Neural cell (in vitro differentiated cells): ENCODE measurements at regions not wholly inside any gene's neighbourhood (a gene's known extent, or its start where the extent isn't known, plus 50 kb on each side); places are given as distances from the start of the nearest gene placed in this dataset.

Experiments
- H2AFZ ChIP-seq: fragments of 200-600, 300-800 bp; sonication (generic), shearing (Covaris generic); 2 replicates; pipeline ENCODE4 v1.6.0; 2014; ENCODE audit warnings: low read depth, mild to moderate bottlenecking, antibody characterized with exemption, low read length, moderate library complexity
- H3F3A ChIP-seq: fragments of 200-600 bp; shearing (Covaris generic); 2 replicates; pipeline ENCODE4 v1.6.1; 2016; ENCODE audit warnings: mild to moderate bottlenecking, moderate library complexity, mixed read lengths, antibody characterized with exemption, low read length; ENCODE audit not compliant: insufficient read depth, poor library complexity, severe bottlenecking
- H3K27ac ChIP-seq: fragments of 200-600, 300-800 bp; sonication (generic), shearing (Covaris generic); 2 replicates; pipeline ENCODE4 v1.5.1; 2014; ENCODE audit warnings: mild to moderate bottlenecking, low read length, moderate library complexity
- H3K27me3 ChIP-seq: fragments of 300-800, 200-600 bp; sonication (generic), shearing (Covaris generic); 2 replicates; pipeline ENCODE4 v1.6.0; 2014; ENCODE audit warnings: mild to moderate bottlenecking, low read depth, low read length, moderate library complexity; ENCODE audit not compliant: insufficient read depth
- H3K36me3 ChIP-seq: fragments of 300-800, 200-600 bp; sonication (generic), shearing (Covaris generic); 2 replicates; pipeline ENCODE4 v1.5.1; 2014; ENCODE audit warnings: mild to moderate bottlenecking, antibody characterized with exemption, low read length, moderate library complexity; ENCODE audit not compliant: insufficient read depth
- H3K4me2 ChIP-seq: fragments of 300-800, 200-600 bp; sonication (generic), shearing (Covaris generic); 2 replicates; pipeline ENCODE4 v1.6.0; 2014; ENCODE audit warnings: mild to moderate bottlenecking, low read length
- H3K4me3 ChIP-seq: fragments of 300-800, 200-600 bp; sonication (generic), shearing (Covaris generic); 2 replicates; pipeline ENCODE4 v1.5.1; 2014; ENCODE audit warnings: mild to moderate bottlenecking, low read length, moderate library complexity
- H3K79me2 ChIP-seq: fragments of 200-600 bp; shearing (Covaris generic); replicated peaks from 2 replicates; pipeline ENCODE4 v1.6.0; 2014; ENCODE audit warnings: mild to moderate bottlenecking, low read length, moderate library complexity; ENCODE audit not compliant: insufficient read depth
- H3K9ac ChIP-seq: fragments of 300-800, 200-600 bp; sonication (generic), shearing (Covaris generic); 2 replicates; pipeline ENCODE4 v1.6.1; 2016; ENCODE audit warnings: mild to moderate bottlenecking, low read length, mixed read lengths
- H3K9me2 ChIP-seq: fragments of 200-600 bp; shearing (Covaris generic); 2 replicates; pipeline ENCODE4 v1.6.1; 2016; ENCODE audit warnings: mild to moderate bottlenecking, low read length, mixed read lengths; ENCODE audit not compliant: insufficient read depth
- H3K9me3 ChIP-seq: fragments of 200-600, 300-800 bp; sonication (generic), shearing (Covaris generic); 2 replicates; pipeline ENCODE4 v1.6.1; 2016; ENCODE audit warnings: mild to moderate bottlenecking, mixed run types, low read length, moderate library complexity, mixed read lengths
- H4K20me1 ChIP-seq: fragments of 200-600 bp; shearing (Covaris generic); 2 replicates; pipeline ENCODE4 v1.6.1; 2016; ENCODE audit warnings: mild to moderate bottlenecking, mixed run types; ENCODE audit not compliant: insufficient read depth
- CTCF ChIP-seq: fragments of 450-650 bp; IDR thresholded peaks from 2 replicates; pipeline ENCODE4 v1.5.1; 2014; ENCODE audit warnings: antibody characterized with exemption, mild to moderate bottlenecking, moderate library complexity; ENCODE audit not compliant: poor library complexity, severe bottlenecking
- EP300 ChIP-seq: fragments of 450-650 bp; conservative IDR thresholded peaks from 2 replicates; pipeline ENCODE4 v1.6.1; 2014; ENCODE audit warnings: antibody characterized with exemption, mild to moderate bottlenecking, moderate library complexity; ENCODE audit not compliant: poor library complexity, severe bottlenecking
- EZH2 ChIP-seq: fragments of 200-600, 300-800 bp; shearing (Covaris generic), sonication (generic); IDR thresholded peaks from 2 replicates; pipeline ENCODE4 v1.6.1; 2014; ENCODE audit warnings: antibody characterized with exemption, low read length, borderline replicate concordance, mild to moderate bottlenecking; ENCODE audit not compliant: insufficient read depth, poor library complexity, severe bottlenecking
- MXI1 ChIP-seq: fragments of 450-650 bp; conservative IDR thresholded peaks from 2 replicates; pipeline ENCODE4 v1.6.1; 2014; ENCODE audit warnings: antibody characterized with exemption, mild to moderate bottlenecking; ENCODE audit not compliant: poor library complexity, severe bottlenecking
- POLR2AphosphoS5 ChIP-seq: IDR thresholded peaks from 2 replicates; pipeline ENCODE4 v1.6.1; 2012
- RAD21 ChIP-seq: fragments of 450-650 bp; conservative IDR thresholded peaks from 2 replicates; pipeline ENCODE4 v1.6.1; 2014; ENCODE audit warnings: antibody characterized with exemption, mild to moderate bottlenecking, moderate library complexity
- REST ChIP-seq: IDR thresholded peaks from 2 replicates; pipeline ENCODE4 v1.6.1; 2012; ENCODE audit warnings: borderline replicate concordance
- SMC3 ChIP-seq: fragments of 450-650 bp; conservative IDR thresholded peaks from 2 replicates; pipeline ENCODE4 v1.6.1; 2014; ENCODE audit warnings: antibody characterized with exemption, mild to moderate bottlenecking, moderate library complexity; ENCODE audit not compliant: poor library complexity
- TAF1 ChIP-seq: IDR thresholded peaks from 2 replicates; pipeline ENCODE4 v1.6.1; 2012; ENCODE audit warnings: low read depth

- Histone ChIP-seq H3K4me2 (no peak overlapping the region), H2AFZ (no peak overlapping the region), H3K9me3 (no peaks in the 10 kb centered on the region), H3K79me2 (no peaks in the 10 kb centered on the region), H3F3A (no peaks in the 10 kb centered on the region), H3K9me2 (no peaks in the 10 kb centered on the region), H3K9ac (no peak overlapping the region), H3K27me3 (no peaks in the 10 kb centered on the region), H3K36me3 (no peaks in the 10 kb centered on the region), H3K27ac (no peak overlapping the region), H4K20me1 (no peaks in the 10 kb centered on the region), H3K4me3 (no peak overlapping the region)
- TF ChIP-seq CTCF (peak; percentile 70), RAD21 (peak; percentile 68), EZH2 (no peak), SMC3 (peak; percentile 74)
These were observed 120.0 kb upstream of the PLPP4 start for GRCh38 chr10:120336911-120337540.

GRCh38 chr10:120342115-120342714 lies 114.8 kb upstream of the PLPP4 start:
- Histone ChIP-seq H3K27ac (no peak overlapping the region), H3K79me2 (no peaks in the 10 kb centered on the region), H2AFZ (no peak overlapping the region), H3K9me3 (no peaks in the 10 kb centered on the region), H3K4me2 (no peak overlapping the region), H3K27me3 (no peaks in the 10 kb centered on the region), H3K9me2 (no peaks in the 10 kb centered on the region), H3K36me3 (no peaks in the 10 kb centered on the region), H3F3A (no peaks in the 10 kb centered on the region), H3K9ac (peak overlapping the region; percentile 8), H4K20me1 (no peaks in the 10 kb centered on the region), H3K4me3 (no peak overlapping the region)
- TF ChIP-seq EP300 (no peak), MXI1 (no peak), CTCF (no peak)

GRCh38 chr10:120345186-120345585 lies 111.8 kb upstream of the PLPP4 start:
- no peak overlapping the region for H3K4me3 ChIP-seq
- TF ChIP-seq REST (no peak), RAD21 (no peak), EP300 (no peak), TAF1 (no peak), MXI1 (no peak), CTCF (no peak), SMC3 (no peak), POLR2AphosphoS5 (no peak), EZH2 (no peak)
- no peaks in the 10 kb centered on the region for H3F3A ChIP-seq
- H3K4me2 ChIP-seq: no peak overlapping the region
- H3K9me3 ChIP-seq: no peaks in the 10 kb centered on the region
- no peak overlapping the region for H2AFZ ChIP-seq
- no peaks in the 10 kb centered on the region for H4K20me1 ChIP-seq
- no peaks in the 10 kb centered on the region for H3K79me2 ChIP-seq
- no peaks in the 10 kb centered on the region for H3K27me3 ChIP-seq
- H3K9me2 ChIP-seq: no peaks in the 10 kb centered on the region
- no peak overlapping the region for H3K27ac ChIP-seq
- no peak overlapping the region for H3K9ac ChIP-seq
- no peaks in the 10 kb centered on the region for H3K36me3 ChIP-seq
